ENCODE measurements at regions not wholly inside any gene's neighbourhood (a gene's known extent, or its start where the extent isn't known, plus 50 kb on each side); places are given as distances from the start of the nearest gene placed in this dataset.
A peak's percentile ranks its signal among the peaks of the same experiment; 100 is the strongest.

DNA sequence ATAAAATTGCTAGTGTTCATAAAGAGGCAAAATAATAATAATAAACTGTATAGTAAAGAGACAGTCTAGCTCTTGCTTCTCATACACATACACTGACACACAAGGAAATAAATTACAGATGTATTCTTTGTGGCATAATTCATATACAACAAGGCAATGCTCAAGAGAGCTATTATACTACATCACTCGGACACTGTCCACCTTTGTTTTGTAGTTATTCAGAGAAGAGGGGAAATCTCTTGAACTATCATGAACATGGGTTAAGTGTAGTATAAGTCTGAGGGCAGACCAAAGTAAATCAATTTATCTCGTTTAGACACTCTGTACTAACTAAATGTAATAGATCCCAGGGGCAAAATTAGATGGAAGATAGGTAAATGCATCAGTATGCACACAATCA, 72.7 kb upstream of the PHIP start:
- no peak overlapping the region for H3K4me3 ChIP-seq (ENCODE audit: low read length)
- no peak for DNase-seq (ENCODE audit: low read depth)
- no peak for TF ChIP-seq CTCF (conservative IDR thresholded peaks at IDR 0.05; ENCODE audit: low read depth, low read length)

DNA sequence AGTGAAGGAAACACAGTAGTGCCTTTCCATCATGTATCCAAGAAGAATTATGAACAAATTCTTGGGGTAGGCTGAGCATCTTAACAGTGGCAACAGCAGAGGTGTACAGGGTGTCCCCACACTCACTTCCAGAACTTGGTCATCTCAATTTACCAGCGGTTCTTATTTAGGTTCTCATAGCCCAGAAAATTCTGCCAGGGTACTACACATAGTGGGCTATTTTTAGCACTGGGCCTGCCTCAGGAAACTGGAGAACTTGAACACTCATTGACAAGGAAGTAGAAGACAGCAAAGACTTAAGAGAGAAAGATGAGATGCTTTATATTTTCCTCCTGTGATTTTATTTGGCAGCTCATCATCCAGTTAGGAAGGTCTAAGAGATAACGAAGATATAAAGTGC, 71.8 kb upstream of the PHIP start:
- TF ChIP-seq CTCF (conservative IDR thresholded peaks at IDR 0.05; ENCODE audit: low read depth, low read length), result no peak
- no peak for DNase-seq (ENCODE audit: low read depth)
- no peak overlapping the region for H3K4me3 ChIP-seq (ENCODE audit: low read length)

DNA sequence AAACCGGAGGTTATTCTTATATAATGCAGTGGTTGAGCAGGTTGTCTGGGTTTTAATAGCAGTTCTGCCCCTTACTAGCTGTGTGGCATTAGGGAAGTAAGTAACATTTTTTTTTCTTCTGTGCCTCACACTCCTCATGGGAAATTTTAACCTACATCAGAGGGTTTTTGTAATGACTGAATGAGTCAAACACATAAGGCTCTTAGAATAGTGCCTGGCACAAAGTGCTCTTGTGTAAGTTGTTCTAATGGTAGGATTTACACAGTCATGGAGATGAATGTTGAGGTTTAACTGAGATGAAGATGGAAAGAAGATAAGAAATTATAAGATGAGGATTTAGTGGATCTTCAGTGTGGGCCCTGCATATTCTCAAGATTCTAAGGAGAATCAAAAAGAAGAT, 68.4 kb upstream of the PHIP start:
- DNase-seq (ENCODE audit: low read depth), result peak; percentile 74
- no peak for TF ChIP-seq CTCF (conservative IDR thresholded peaks at IDR 0.05; ENCODE audit: low read depth, low read length)
- H3K4me3 ChIP-seq (ENCODE audit: low read length), result no peak overlapping the region

- TF ChIP-seq CTCF (conservative IDR thresholded peaks at IDR 0.05; ENCODE audit: low read depth, low read length), result no peak
- no peak overlapping the region for H3K4me3 ChIP-seq (ENCODE audit: low read length)
- DNase-seq (ENCODE audit: low read depth), result no peak
Observed at GRCh38 chr6:79145301-79145700, 67.2 kb upstream of the PHIP start.

GRCh38 chr6:79143320-79143898, 65.4 kb upstream of the PHIP start:
- no peak overlapping the region for H3K4me3 ChIP-seq (ENCODE audit: low read length)
- DNase-seq (ENCODE audit: low read depth), result no peak
- no peak for TF ChIP-seq CTCF (conservative IDR thresholded peaks at IDR 0.05; ENCODE audit: low read depth, low read length)

- TF ChIP-seq CTCF (conservative IDR thresholded peaks at IDR 0.05; ENCODE audit: low read depth, low read length), result no peak
- DNase-seq (ENCODE audit: low read depth), result no peak
Observed at GRCh38 chr6:79138146-79138545, 60.1 kb upstream of the PHIP start.

GRCh38 chr6:79137671-79138070, 59.6 kb upstream of the PHIP start:
- DNase-seq (ENCODE audit: low read depth), result no peak
- no peak overlapping the region for H3K4me3 ChIP-seq (ENCODE audit: low read length)
- TF ChIP-seq CTCF (conservative IDR thresholded peaks at IDR 0.05; ENCODE audit: low read depth, low read length), result no peak

More at GRCh38 chr6:79138146-79138545, 60.1 kb upstream of the PHIP start:
- H3K4me3 ChIP-seq (ENCODE audit: low read length), result no peak overlapping the region

Data from retinal pigment epithelial cell (primary cell).